HEK293T (cell line): ENCODE measurements at regions not wholly inside any gene's neighbourhood (a gene's known extent, or its start where the extent isn't known, plus 50 kb on each side); places are given as distances from the start of the nearest gene placed in this dataset.

Experiments
- CTCF ChIA-PET: fragments of 350-600 bp; formaldehyde crosslinking; extraction: SDS; loops from one replicate; lab custom pipeline; 2021; ENCODE audit warnings: antibody characterized with exemption, inconsistent platforms; lab: Yijun Ruan, JAX
- POLR2A ChIA-PET: fragments of 350-600 bp; formaldehyde crosslinking; extraction: SDS; loops from one replicate; lab custom pipeline; 2020; ENCODE audit warnings: antibody characterized with exemption, inconsistent platforms; lab: Yijun Ruan, JAX
- DNase-seq: peaks from one replicate; pipeline ENCODE4 v3.0.0; 2012; ENCODE audit warnings: mixed read lengths; ENCODE audit errors: extremely low spot score
- ARNT ChIP-seq: fragments of 450-650 bp; IDR thresholded peaks from 2 replicates; pipeline ENCODE4 v1.6.1; 2017; ENCODE audit warnings: mild to moderate bottlenecking
- BHLHE40 ChIP-seq: fragments of 450-650 bp; IDR thresholded peaks from 2 replicates; pipeline ENCODE4 v1.6.1; 2016; ENCODE audit warnings: mild to moderate bottlenecking, moderate library complexity, borderline replicate concordance
- CTBP1 ChIP-seq: fragments of 450-650 bp; IDR thresholded peaks from 2 replicates; pipeline ENCODE4 v1.6.1; 2016; ENCODE audit warnings: borderline replicate concordance
- ELF4 ChIP-seq: fragments of 450-650 bp; IDR thresholded peaks from 2 replicates; pipeline ENCODE4 v1.6.1; 2017; ENCODE audit warnings: antibody characterized with exemption
- FOXA1 ChIP-seq: fragments of 450-650 bp; IDR thresholded peaks from 2 replicates; pipeline ENCODE4 v1.6.1; 2016; ENCODE audit warnings: mild to moderate bottlenecking
- FOXK2 ChIP-seq: fragments of 450-650 bp; IDR thresholded peaks from 2 replicates; pipeline ENCODE4 v1.6.1; 2016; ENCODE audit warnings: mild to moderate bottlenecking
- FOXM1 ChIP-seq: fragments of 450-650 bp; IDR thresholded peaks from 2 replicates; pipeline ENCODE4 v1.6.1; 2017; ENCODE audit warnings: mild to moderate bottlenecking, borderline replicate concordance
- HDGF ChIP-seq: fragments of 450-650 bp; IDR thresholded peaks from 2 replicates; pipeline ENCODE4 v1.6.1; 2017; ENCODE audit warnings: antibody characterized with exemption, borderline replicate concordance
- L3MBTL2 ChIP-seq: fragments of 450-650 bp; conservative IDR thresholded peaks from 2 replicates; pipeline ENCODE4 v1.6.1; 2016; ENCODE audit warnings: mild to moderate bottlenecking
- LEF1 ChIP-seq: fragments of 450-650 bp; IDR thresholded peaks from 2 replicates; pipeline ENCODE4 v1.6.1; 2017; ENCODE audit warnings: mild to moderate bottlenecking, borderline replicate concordance
- NFRKB ChIP-seq: fragments of 450-650 bp; IDR thresholded peaks from 2 replicates; pipeline ENCODE4 v1.6.1; 2016; ENCODE audit warnings: mild to moderate bottlenecking, moderate library complexity
- PKNOX1 ChIP-seq: fragments of 450-650 bp; IDR thresholded peaks from 2 replicates; pipeline ENCODE4 v1.6.1; 2016
- SP1 ChIP-seq: fragments of 450-650 bp; IDR thresholded peaks from 2 replicates; pipeline ENCODE4 v1.6.1; 2017
- SUZ12 ChIP-seq: fragments of 450-650 bp; IDR thresholded peaks from 2 replicates; pipeline ENCODE4 v1.6.1; 2016; ENCODE audit warnings: mild to moderate bottlenecking
- TARDBP ChIP-seq: fragments of 450-650 bp; IDR thresholded peaks from 2 replicates; pipeline ENCODE4 v1.6.1; 2016
- ZNF384 ChIP-seq: fragments of 450-650 bp; IDR thresholded peaks from 2 replicates; pipeline ENCODE4 v1.6.1; 2016

GRCh38 chr11:15539645-15540044, 424.9 kb downstream of the INSC start:
- ChIA-PET POLR2A (no interaction called here), CTCF (no interaction called here)
- no peak for TF ChIP-seq LEF1
- no peak for TF ChIP-seq FOXK2
- no peak for TF ChIP-seq FOXA1
- TF ChIP-seq L3MBTL2 = no peak
- no peak for TF ChIP-seq PKNOX1
- TF ChIP-seq TARDBP = no peak
- no peak for TF ChIP-seq HDGF
- no peak for TF ChIP-seq SP1
- TF ChIP-seq ELF4 = no peak
- no peak for TF ChIP-seq ZNF384
- no peak for DNase-seq

- DNase-seq = no peak
- CTCF ChIA-PET = no interaction called here
- TF ChIP-seq ZNF384 = no peak
- TF ChIP-seq FOXM1 = no peak
- no peak for TF ChIP-seq TARDBP
- no peak for TF ChIP-seq BHLHE40
- TF ChIP-seq FOXK2 = no peak
- no peak for TF ChIP-seq LEF1
- no peak for TF ChIP-seq L3MBTL2
- TF ChIP-seq PKNOX1 = no peak
- no peak for TF ChIP-seq HDGF
- TF ChIP-seq ELF4 = no peak
- no peak for TF ChIP-seq NFRKB
- POLR2A ChIA-PET = no interaction called here
Measured at GRCh38 chr11:15541079-15541478, 426.4 kb downstream of the INSC start.

- POLR2A ChIA-PET = no interaction called here
- TF ChIP-seq TARDBP (no peak), ELF4 (no peak), FOXK2 (no peak), L3MBTL2 (no peak), ARNT (no peak), PKNOX1 (no peak), FOXA1 (no peak)
- CTCF ChIA-PET = no interaction called here
- no peak for DNase-seq
Measured at GRCh38 chr11:15544353-15544752, 429.6 kb downstream of the INSC start.

- ChIA-PET CTCF (interaction anchor here (0.7 kb wide), 1 partner anchor 46 kb away, joined by 5 read pairs; no protein-coding TSS in a partner anchor), POLR2A (no interaction called here)
- no peak for TF ChIP-seq BHLHE40
- no peak for TF ChIP-seq L3MBTL2
- TF ChIP-seq SP1 = no peak
- TF ChIP-seq FOXM1 = no peak
- no peak for TF ChIP-seq ZNF384
- no peak for TF ChIP-seq FOXA1
- no peak for TF ChIP-seq TARDBP
- TF ChIP-seq SUZ12 = no peak
- TF ChIP-seq HDGF = no peak
- TF ChIP-seq ARNT = no peak
- TF ChIP-seq LEF1 = no peak
- TF ChIP-seq CTBP1 = no peak
- TF ChIP-seq PKNOX1 = no peak
- no peak for TF ChIP-seq FOXK2
- no peak for TF ChIP-seq NFRKB
- no peak for TF ChIP-seq ELF4
- no peak for DNase-seq
Measured at GRCh38 chr11:15547685-15548084, 433.0 kb downstream of the INSC start.

- TF ChIP-seq PKNOX1 = no peak
- TF ChIP-seq ARNT = no peak
- TF ChIP-seq FOXA1 = no peak
- no peak for TF ChIP-seq SUZ12
- TF ChIP-seq SP1 = no peak
- TF ChIP-seq CTBP1 = no peak
- TF ChIP-seq ZNF384 = no peak
- no peak for TF ChIP-seq ELF4
- no peak for TF ChIP-seq FOXM1
- TF ChIP-seq HDGF = no peak
- no peak for TF ChIP-seq TARDBP
- TF ChIP-seq NFRKB = no peak
- no peak for TF ChIP-seq LEF1
- no peak for TF ChIP-seq FOXK2
- no peak for TF ChIP-seq BHLHE40
- TF ChIP-seq L3MBTL2 = no peak
- POLR2A ChIA-PET = no interaction called here
- DNase-seq = no peak
- CTCF ChIA-PET = no interaction called here
Measured at GRCh38 chr11:15551901-15552851, 437.5 kb downstream of the INSC start.
